ENCODE measurements at regions not wholly inside any gene's neighbourhood (a gene's known extent, or its start where the extent isn't known, plus 50 kb on each side); places are given as distances from the start of the nearest gene placed in this dataset.

DNA sequence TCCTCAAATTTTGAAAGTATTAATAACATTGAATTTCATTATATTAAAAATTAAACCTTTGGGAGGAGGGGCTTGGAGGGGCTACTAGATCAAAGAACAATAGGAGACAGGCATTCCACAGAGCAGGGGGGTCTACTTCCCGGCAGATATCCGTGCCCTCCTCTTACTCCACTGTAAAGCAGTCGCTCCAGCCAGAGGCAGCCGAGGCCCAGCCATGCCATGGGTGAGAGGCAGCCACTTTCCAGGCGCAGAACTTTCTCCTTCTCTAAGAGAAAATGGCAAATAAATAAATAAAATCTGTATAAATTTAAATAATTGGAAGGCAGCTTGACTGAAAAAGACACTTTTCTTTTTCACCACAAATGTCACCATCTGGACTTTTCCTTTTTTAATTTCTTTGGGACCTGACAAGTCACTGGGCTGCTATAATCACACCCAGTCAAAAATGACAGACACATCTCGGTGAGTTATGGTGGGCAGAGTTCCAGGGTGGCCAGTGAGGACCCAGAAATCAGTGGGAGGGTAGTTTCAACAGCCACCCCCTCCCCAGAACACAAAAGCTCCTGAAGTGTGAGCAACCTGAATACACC, 302.2 kb upstream of the SMARCA2 start:
- no peaks in the 10 kb centered on the region for H3K27me3 ChIP-seq
- no peak overlapping the region for H3K4me3 ChIP-seq
- no peak for TF ChIP-seq CTCF (IDR thresholded peaks at IDR 0.05)
- no peak for TF ChIP-seq POLR2A (IDR thresholded peaks at IDR 0.05)
- no peak overlapping the region for H3K27ac ChIP-seq
- no peak for DNase-seq
- no peaks in the 10 kb centered on the region for H3K9me3 ChIP-seq
- no peaks in the 10 kb centered on the region for H3K4me1 ChIP-seq
- H3K36me3 ChIP-seq, result no peaks in the 10 kb centered on the region

GRCh38 chr9:1713841-1714240, 301.3 kb upstream of the SMARCA2 start:
- Histone ChIP-seq H3K9me3 (no peaks in the 10 kb centered on the region), H3K4me3 (no peak overlapping the region), H3K27ac (no peak overlapping the region), H3K36me3 (no peaks in the 10 kb centered on the region), H3K4me1 (no peaks in the 10 kb centered on the region), H3K27me3 (no peaks in the 10 kb centered on the region)
- TF ChIP-seq CTCF (IDR thresholded peaks at IDR 0.05) (no peak), POLR2A (IDR thresholded peaks at IDR 0.05) (no peak)
- no peak for DNase-seq

DNA sequence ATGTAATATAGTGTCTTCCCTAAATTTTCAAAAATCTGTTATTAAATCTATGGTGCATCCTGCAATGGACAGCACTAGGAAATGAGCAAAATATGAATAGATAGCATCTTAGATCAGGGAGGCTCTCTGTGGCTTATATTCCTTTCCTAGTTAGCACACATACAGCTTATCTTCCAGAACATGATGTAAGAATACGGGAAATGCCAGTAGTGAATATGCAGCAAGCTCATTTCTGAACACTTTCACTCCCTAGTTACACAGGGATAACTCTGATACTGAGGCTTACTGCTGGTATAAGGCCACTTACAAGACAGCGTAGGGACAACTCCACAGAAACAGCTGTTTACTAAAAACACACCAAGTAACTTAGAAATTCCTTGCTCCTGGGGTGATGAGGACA, 297.3 kb upstream of the SMARCA2 start:
- Histone ChIP-seq H3K4me1 (no peaks in the 10 kb centered on the region), H3K36me3 (no peaks in the 10 kb centered on the region), H3K27me3 (no peaks in the 10 kb centered on the region), H3K9me3 (no peaks in the 10 kb centered on the region), H3K27ac (no peak overlapping the region), H3K4me3 (no peak overlapping the region)
- no peak for TF ChIP-seq CTCF (IDR thresholded peaks at IDR 0.05)
- no peak for TF ChIP-seq POLR2A (IDR thresholded peaks at IDR 0.05)
- no peak for DNase-seq

GRCh38 chr9:1718836-1719235, 296.3 kb upstream of the SMARCA2 start:
- Histone ChIP-seq H3K9me3 (no peaks in the 10 kb centered on the region), H3K4me3 (no peak overlapping the region), H3K4me1 (no peaks in the 10 kb centered on the region), H3K36me3 (no peaks in the 10 kb centered on the region), H3K27ac (no peak overlapping the region), H3K27me3 (no peaks in the 10 kb centered on the region)
- DNase-seq, result no peak
- no peak for TF ChIP-seq POLR2A (IDR thresholded peaks at IDR 0.05)
- no peak for TF ChIP-seq CTCF (IDR thresholded peaks at IDR 0.05)

- DNase-seq, result no peak
Observed at GRCh38 chr9:1721196-1721595, 294.0 kb upstream of the SMARCA2 start.

More at GRCh38 chr9:1721196-1721595, 294.0 kb upstream of the SMARCA2 start:
- Histone ChIP-seq H3K4me3 (no peak overlapping the region), H3K36me3 (no peaks in the 10 kb centered on the region), H3K27me3 (no peaks in the 10 kb centered on the region), H3K27ac (no peak overlapping the region), H3K9me3 (no peaks in the 10 kb centered on the region), H3K4me1 (no peaks in the 10 kb centered on the region)
- TF ChIP-seq CTCF (IDR thresholded peaks at IDR 0.05) (no peak), POLR2A (IDR thresholded peaks at IDR 0.05) (no peak)

Measured in Peyer's patch (tissue), 4 donors.